ENCODE measurements at regions not wholly inside any gene's neighbourhood (a gene's known extent, or its start where the extent isn't known, plus 50 kb on each side); places are given as distances from the start of the nearest gene placed in this dataset.

- no peak for DNase-seq
Observed at GRCh38 chr3:64987726-64988125, 299.9 kb upstream of the ADAMTS9 start.

GRCh38 chr3:64985072-64985471 lies 297.3 kb upstream of the ADAMTS9 start:
- no peak for DNase-seq

GRCh38 chr3:64983583-64984359 lies 296.0 kb upstream of the ADAMTS9 start:
- no peak for DNase-seq

GRCh38 chr3:64977308-64978100 lies 289.7 kb upstream of the ADAMTS9 start:
- no peak for DNase-seq

- no peak for DNase-seq
Observed at GRCh38 chr3:64976456-64976855, 288.7 kb upstream of the ADAMTS9 start.

- no peak for DNase-seq
Observed at GRCh38 chr3:64975147-64975546, 287.3 kb upstream of the ADAMTS9 start.

- no peak for DNase-seq
Observed at GRCh38 chr3:64974401-64974800, 286.6 kb upstream of the ADAMTS9 start.

- peak; percentile 33 for DNase-seq
Observed at GRCh38 chr3:64972793-64973192, 285.0 kb upstream of the ADAMTS9 start.

GRCh38 chr3:64971602-64972001 lies 283.8 kb upstream of the ADAMTS9 start:
- DNase-seq = no peak

- DNase-seq = no peak
Observed at GRCh38 chr3:64970634-64971033, 282.8 kb upstream of the ADAMTS9 start.

- DNase-seq = no peak
Observed at GRCh38 chr3:64961301-64961700, 273.5 kb upstream of the ADAMTS9 start.

GRCh38 chr3:64958199-64958843 lies 270.5 kb upstream of the ADAMTS9 start:
- no peak for DNase-seq

GRCh38 chr3:64957408-64958198 lies 269.8 kb upstream of the ADAMTS9 start:
- DNase-seq = no peak

GRCh38 chr3:64956711-64957325 lies 269.0 kb upstream of the ADAMTS9 start:
- no peak for DNase-seq

GRCh38 chr3:64954995-64955636 lies 267.3 kb upstream of the ADAMTS9 start:
- DNase-seq = no peak

- DNase-seq = no peak
Observed at GRCh38 chr3:64945171-64945729, 257.4 kb upstream of the ADAMTS9 start.

GRCh38 chr3:64943866-64944265 lies 256.1 kb upstream of the ADAMTS9 start:
- DNase-seq = no peak

- no peak for DNase-seq
Observed at GRCh38 chr3:64940596-64941348, 253.0 kb upstream of the ADAMTS9 start.

- DNase-seq = no peak
Observed at GRCh38 chr3:64939747-64940450, 252.1 kb upstream of the ADAMTS9 start.

GRCh38 chr3:64939309-64939708 lies 251.5 kb upstream of the ADAMTS9 start:
- no peak for DNase-seq

All from OCI-M1 (cell line).